ENCODE measurements at regions not wholly inside any gene's neighbourhood (a gene's known extent, or its start where the extent isn't known, plus 50 kb on each side); places are given as distances from the start of the nearest gene placed in this dataset.
"Not testable (repeated sequence)": the region's sequence is repeated elsewhere in the genome, so short reads cannot be mapped to it uniquely, and the experiment has no call there.

DNA sequence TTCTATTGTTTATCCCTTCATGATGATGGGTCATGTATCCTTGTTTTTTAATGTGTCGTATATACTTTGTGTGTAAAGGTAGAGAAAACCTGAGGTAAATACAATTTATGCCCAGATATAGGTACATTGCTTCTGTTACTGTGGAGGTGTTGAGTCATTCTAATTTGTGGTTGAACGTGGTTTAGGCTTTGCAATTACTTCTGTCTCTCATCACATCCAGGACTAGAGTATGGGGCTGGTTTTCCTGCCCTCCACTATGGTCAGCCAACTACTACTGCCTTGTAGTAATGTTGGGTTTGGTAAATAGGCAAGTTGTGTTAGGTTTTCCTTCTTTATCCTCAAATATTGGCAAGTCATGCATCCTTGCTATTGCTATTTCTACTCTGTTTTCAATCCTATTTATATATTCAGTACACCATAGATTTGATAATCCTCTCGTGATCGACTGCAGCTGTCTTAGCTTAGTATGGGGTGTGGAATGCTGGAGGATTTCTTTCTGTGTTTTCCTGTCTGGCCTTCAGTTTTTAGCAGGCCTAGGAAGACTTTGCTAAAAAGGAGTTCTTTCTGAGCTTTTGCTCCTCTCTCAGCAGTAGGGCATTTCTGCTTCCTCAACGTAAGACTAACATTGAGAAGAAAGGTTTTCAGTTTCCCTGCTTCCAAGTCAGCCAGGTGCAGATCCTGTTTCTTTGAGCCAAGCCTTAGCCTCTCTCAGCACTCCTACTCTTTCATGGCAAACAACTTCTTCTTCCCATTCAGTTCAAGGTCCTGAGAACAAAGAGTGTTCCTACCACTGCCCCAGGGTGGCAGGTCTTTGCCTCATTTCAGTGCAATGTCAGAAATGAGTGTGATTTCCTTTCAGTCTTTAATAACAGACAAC lies 844.4 kb upstream of the CDH18 start:
- DNase-seq (ENCODE audit: low read depth in 2 of 2): no peak

DNA sequence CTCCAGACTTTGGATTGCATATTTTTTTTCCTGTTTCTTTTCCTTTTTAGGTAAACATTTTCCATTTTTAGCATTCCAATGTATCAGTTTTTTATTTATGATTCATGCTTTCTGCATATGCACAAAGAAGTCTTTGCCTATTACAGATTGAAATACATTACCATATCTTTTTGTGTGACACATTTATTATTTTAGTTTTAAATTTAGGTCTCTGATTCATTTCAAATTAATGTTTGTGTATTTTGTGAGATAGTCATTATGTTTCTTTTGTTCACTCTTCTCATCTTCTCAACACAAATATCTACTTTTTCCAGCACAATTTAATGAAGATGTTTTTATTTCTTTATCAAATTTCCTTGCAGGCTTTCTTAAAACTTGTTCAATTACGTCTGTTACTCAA lies 838.0 kb upstream of the CDH18 start:
- DNase-seq (ENCODE audit: low read depth in 2 of 2): not testable (repeated sequence)

DNA sequence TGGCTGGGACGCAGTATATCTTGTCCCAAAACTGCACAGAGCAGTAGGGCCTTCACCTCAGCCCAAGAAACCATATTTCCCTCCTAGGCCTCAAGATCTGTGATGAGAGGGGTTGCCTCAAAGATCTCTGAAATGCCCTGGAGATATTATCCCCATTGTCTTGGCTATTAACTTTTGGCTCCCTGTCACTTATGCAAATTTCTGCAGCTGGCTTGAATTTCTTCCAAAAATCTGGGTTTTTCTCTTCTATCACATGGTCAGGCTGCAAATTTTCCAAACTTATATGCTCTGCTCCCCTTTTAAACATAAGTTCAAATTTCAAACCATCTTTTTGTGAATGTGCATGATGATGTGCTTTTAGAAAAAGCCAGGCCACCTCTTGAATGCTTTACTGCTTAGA lies 809.2 kb upstream of the CDH18 start:
- not testable (repeated sequence) for DNase-seq (ENCODE audit: low read depth in 2 of 2)

DNA sequence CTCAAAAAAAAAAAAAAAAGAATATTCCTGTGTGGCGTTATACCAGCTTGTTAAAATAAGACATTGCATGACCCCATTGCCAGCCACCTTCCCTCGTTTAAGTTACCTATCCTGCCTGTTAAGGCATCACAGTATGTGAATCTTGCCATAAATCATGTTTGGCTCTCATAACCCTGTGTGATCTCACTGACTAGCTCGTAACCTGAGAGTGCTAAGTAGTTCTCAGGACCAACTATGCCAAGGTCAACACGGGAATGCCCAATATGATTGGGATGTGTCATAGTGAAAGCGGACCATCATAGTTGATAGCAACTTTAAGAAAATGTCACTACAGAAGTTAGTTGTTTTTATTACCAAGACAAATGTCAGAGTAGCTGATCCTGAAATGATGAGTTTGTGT lies 796.8 kb upstream of the CDH18 start:
- not testable (repeated sequence) for DNase-seq (ENCODE audit: low read depth in 2 of 2)

- not testable (repeated sequence) for DNase-seq (ENCODE audit: low read depth in 2 of 2)
Observed at GRCh38 chr5:20783484-20783883, 795.5 kb upstream of the CDH18 start.

GRCh38 chr5:20771338-20771737 lies 783.3 kb upstream of the CDH18 start:
- not testable (repeated sequence) for DNase-seq (ENCODE audit: low read depth in 2 of 2)

GRCh38 chr5:20765074-20765473 lies 777.1 kb upstream of the CDH18 start:
- DNase-seq (ENCODE audit: low read depth in 2 of 2): not testable (repeated sequence)

DNA sequence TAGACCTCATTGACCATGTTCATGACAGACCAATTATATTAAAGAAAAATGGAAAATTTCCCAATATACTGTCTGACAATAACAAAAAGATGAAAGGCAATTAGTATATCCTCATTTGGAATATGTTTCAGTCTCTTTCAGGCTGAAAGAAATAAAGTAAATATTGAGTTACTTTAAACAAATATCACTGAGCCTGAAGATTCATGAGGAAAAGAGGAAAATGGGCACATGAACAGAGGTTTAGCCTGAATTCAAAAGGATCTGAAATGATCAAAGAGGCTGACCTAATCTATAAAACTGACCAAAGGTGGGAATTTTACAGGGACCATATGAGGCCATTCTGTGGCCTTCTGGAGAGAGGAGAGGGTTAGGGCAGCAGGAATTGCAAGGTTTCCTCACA lies 771.5 kb upstream of the CDH18 start:
- DNase-seq (ENCODE audit: low read depth in 2 of 2): not testable (repeated sequence)

DNA sequence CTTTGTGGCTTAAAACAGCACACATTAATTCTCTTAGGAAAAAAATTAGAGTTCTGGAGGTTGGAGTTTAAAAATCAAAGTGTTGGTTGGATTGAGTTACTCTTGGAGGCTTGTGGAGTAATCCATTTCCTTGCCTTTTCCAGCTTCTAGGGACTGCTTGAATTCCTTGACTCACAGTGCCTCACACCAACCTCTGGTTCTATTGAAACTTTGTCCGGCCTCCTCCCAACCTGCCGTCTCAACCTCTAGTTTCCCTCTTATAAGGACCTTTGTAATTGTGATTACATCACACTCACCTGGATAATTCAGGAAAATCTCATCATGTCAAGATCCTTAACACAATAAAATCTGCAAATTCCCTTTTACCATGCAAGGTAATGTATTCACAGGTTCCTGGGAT lies 764.2 kb upstream of the CDH18 start:
- not testable (repeated sequence) for DNase-seq (ENCODE audit: low read depth in 2 of 2)

DNA sequence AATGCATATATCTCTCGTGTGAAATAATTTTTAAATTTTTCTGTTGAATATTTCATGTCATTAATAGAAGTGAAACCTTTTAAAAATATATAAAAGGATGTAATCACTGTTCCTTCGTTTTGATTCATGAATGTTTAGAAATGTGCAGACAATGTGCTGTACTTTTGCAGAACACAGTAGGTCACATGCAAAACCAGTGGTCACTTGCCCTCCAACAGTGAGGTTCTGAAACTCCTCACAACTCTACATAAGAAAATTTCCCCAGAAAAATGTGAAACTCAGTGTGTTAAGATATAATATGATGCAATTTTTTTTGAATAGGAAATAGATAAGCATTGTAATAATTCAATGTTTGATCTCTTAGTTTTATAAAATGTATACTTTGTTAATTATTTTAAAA lies 747.7 kb upstream of the CDH18 start:
- DNase-seq (ENCODE audit: low read depth in 2 of 2): not testable (repeated sequence)

GRCh38 chr5:20732223-20732622 lies 744.2 kb upstream of the CDH18 start:
- not testable (repeated sequence) for DNase-seq (ENCODE audit: low read depth in 2 of 2)

GRCh38 chr5:20721286-20721685 lies 733.3 kb upstream of the CDH18 start:
- DNase-seq (ENCODE audit: low read depth in 2 of 2): not testable (repeated sequence)

- DNase-seq (ENCODE audit: low read depth in 2 of 2): peak; percentile 17 to 24
Observed at GRCh38 chr5:20711520-20712155, 723.6 kb upstream of the CDH18 start.

DNA sequence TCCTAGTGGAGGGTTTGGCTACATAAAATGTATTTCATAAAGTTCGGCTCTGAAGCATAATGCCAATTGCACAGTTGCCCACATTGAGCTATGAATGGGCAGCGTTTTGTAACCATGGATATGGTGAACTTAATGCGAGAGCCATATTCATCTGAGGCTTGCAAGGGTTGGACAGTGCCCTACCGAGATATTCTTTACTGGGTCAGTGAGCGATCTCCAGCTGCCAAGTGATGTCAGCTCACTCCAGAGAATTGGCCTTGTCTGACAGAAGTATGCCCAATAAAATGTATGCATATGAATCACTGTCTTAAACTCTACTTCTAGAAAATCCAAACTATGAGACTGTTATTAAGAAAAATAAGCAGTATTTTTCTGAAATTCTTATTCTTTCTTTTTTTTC lies 719.6 kb upstream of the CDH18 start:
- not testable (repeated sequence) for DNase-seq (ENCODE audit: low read depth in 2 of 2)

DNA sequence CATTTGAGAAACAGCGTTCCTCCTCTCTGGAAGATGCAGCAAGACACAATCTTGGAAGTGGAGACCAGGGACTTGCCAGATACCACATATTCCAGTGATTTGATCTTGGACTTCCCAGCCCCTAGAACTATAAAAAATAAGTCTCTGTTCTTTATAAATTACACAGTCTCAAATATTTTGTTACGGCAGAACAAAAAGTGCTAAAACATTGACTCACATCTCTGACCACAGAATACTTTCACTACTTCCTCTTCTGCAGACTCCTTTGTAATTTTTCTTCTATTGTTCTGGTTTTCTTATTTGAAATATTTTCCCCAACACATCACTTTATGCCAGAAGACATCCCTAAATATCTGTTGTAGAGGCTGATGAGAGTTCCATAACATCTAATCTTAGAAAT lies 706.1 kb upstream of the CDH18 start:
- DNase-seq (ENCODE audit: low read depth in 2 of 2): no peak

DNA sequence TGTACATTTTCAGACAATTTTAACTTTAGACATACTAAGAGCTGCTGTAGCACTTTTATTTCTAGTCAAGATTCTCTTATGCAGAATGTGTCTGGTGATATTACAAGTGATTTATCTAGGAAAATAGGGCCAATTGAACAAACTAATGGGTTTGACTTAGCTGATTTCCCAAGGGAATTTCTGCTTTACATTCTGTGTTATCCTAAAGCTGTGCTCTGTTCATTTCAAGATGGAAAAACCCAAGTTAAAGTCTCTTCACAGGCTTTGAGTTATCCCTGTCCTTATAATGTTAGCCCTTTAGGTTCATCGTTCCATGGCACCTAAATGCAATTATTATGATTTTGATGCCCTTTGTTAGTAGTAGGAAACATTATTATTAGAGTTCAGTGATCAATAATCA lies 704.9 kb upstream of the CDH18 start:
- no peak for DNase-seq (ENCODE audit: low read depth in 2 of 2)

DNA sequence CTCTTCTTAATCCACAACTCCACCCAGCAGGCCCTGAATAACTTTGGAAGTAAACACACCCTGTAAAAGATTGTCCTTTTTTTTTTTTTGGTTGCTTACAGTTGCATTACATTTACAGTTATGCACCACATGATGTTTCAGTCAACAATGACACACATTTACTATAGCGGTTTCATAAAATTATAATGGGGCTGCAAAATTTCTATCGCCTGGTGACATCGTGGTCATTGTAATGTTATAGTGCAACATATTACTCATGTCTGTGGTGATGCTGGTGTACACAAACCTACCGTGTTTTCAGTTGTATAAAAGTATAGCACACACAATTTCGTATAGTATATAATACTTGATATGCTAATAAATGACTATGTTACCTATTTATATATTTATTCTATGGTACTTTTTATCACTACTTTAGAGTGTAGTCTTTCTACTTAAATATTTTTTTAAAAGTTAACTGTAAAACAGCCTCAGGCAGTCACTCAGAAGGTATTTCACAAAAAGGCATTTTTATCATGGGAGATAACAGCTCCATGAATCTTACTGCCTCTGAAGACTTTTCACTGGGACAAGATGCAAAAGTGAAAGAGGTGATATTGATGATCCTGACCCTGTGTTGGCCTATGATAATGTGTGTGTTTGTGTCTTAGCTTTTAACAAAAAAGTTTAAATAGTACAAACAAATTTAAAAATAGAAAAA lies 695.4 kb upstream of the CDH18 start:
- no peak for DNase-seq (ENCODE audit: low read depth in 2 of 2)

DNA sequence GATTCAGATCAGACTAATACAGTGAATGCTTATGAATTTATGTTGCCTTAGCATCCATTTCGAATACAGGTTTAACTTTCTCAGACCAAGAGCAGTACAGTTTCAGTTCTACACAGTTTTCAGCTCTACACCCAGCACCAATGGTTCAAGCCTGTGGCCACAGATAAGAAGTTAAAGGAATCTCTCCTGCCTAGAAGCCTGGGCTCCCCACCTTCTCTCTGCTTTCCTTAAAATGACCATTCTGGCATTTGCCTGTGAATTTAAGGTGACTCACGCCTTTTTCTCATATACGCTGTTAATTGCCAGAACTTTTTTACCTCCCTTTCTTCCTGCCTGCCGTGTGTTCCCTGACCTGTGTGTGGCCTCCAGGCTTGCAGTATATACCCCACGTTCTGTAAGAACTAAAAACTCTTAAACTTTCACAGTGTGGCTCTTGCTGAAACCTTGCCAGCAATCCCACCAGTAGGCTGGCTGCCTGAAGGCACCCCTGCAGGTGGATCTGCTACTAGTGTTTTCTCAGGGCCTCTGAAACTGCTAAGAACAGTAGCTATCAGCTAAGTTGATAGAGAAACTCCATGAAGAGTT lies 692.8 kb upstream of the CDH18 start:
- no peak for DNase-seq (ENCODE audit: low read depth in 2 of 2)

- DNase-seq (ENCODE audit: low read depth in 2 of 2): peak; percentile 94
Observed at GRCh38 chr5:20678814-20679298, 690.9 kb upstream of the CDH18 start.

DNA sequence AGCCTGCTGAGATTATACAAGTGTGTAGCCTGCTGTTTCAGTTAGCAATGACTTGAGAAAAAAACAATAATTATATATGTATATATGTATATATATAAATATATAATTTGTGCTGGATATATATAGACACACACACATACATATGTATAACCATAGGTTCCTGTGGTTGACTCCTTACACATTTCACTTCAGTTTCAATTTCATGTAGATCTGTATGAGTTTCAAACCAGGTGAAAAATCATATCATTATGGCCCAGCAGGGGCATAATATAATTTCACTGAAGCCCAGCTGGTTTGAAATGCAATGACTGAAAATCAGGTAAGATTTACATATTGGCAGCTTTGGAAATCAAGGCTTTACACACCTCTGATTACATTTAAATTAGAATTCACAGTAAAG lies 690.4 kb upstream of the CDH18 start:
- DNase-seq (ENCODE audit: low read depth in 2 of 2): no peak

- no peak for DNase-seq (ENCODE audit: low read depth in 2 of 2)
Observed at GRCh38 chr5:20660588-20660987, 672.6 kb upstream of the CDH18 start.

DNA sequence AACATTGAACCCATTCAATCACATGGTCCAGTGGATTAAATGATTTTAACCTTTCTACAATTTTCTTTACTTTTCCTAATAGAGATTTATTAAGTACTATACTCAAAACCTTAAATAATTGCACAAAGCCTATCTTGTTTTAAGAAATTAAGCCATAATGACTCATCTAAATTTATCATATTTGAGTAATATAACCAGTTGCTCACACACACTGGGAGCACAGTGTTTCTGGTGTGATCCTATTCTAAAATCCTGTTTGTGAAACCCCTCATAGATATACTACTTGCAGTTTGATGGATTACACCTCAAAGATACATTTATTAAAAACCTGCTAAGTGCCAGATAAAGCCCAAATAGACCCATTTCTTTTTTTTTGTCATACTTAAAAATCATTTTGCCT lies 668.3 kb upstream of the CDH18 start:
- no peak for DNase-seq (ENCODE audit: low read depth in 2 of 2)

All from fibroblast of skin of left quadriceps (primary cell).